ENCODE measurements at regions not wholly inside any gene's neighbourhood (a gene's known extent, or its start where the extent isn't known, plus 50 kb on each side); places are given as distances from the start of the nearest gene placed in this dataset.

DNA sequence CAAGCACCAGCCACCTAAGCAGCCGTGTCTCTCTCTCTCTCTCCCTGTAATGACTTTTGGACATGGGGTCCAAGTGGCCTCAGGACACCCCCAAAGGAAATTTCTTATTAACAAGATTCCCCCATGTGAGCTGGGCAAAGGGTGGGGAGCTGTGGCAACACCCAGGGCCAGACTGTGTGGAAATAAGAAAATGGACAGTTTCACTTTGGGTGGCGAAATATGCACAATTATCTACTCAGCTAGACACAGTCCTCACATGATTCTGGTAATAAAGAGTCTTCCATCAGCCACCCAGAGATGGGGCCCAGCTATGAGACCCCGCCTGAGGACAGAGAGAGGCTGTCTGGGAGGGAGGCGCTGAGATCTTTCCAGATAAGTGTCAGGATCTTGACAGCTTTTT is 96.8 kb upstream of the TPM1 start:
- Histone ChIP-seq H3K4me2 (ENCODE audit: low read length) (no peak overlapping the region), H4K20me1 (ENCODE audit: insufficient read depth, low read length) (no peaks in the 10 kb centered on the region), H3K79me2 (ENCODE audit: insufficient read depth, low read length) (no peaks in the 10 kb centered on the region), H3K4me3 (ENCODE audit: insufficient read depth, low read depth, low read length) (no peak overlapping the region), H3K4me1 (ENCODE audit: insufficient read depth, low read length) (peaks cover 18% of the 10 kb centered on the region), H2AFZ (ENCODE audit: low read depth, low read length) (no peak overlapping the region), H3K9ac (ENCODE audit: low read length) (no peak overlapping the region), H3K9me3 (ENCODE audit: insufficient read depth, low read depth, low read length) (no peaks in the 10 kb centered on the region), H3K36me3 (ENCODE audit: insufficient read depth, low read length) (no peaks in the 10 kb centered on the region), H3K27me3 (ENCODE audit: insufficient read depth, low read length) (no peaks in the 10 kb centered on the region), H3K27ac (ENCODE audit: low read depth, low read length) (no peak overlapping the region)
- Mint-ChIP-seq H3K27ac (ENCODE audit: unreplicated experiment) (peak overlapping the region; percentile 81), H3K4me3 (ENCODE audit: unreplicated experiment) (no peak overlapping the region), H3K4me1 (ENCODE audit: low read depth, unreplicated experiment) (peaks cover 37% of the 10 kb centered on the region), H3K27me3 (ENCODE audit: low read depth, unreplicated experiment) (peaks cover 15% of the 10 kb centered on the region), H3K9me3 (ENCODE audit: unreplicated experiment) (peaks cover 10% of the 10 kb centered on the region), H3K36me3 (ENCODE audit: low read depth, unreplicated experiment) (peaks cover 1% of the 10 kb centered on the region)
- FAIRE-seq (no peak), DNase-seq (ENCODE audit: low read depth) (no peak)
- no peak for TF ChIP-seq EZH2 (IDR thresholded peaks at IDR 0.05; ENCODE audit: insufficient read depth, low read length)
- TF ChIP-seq, protein P1, sequence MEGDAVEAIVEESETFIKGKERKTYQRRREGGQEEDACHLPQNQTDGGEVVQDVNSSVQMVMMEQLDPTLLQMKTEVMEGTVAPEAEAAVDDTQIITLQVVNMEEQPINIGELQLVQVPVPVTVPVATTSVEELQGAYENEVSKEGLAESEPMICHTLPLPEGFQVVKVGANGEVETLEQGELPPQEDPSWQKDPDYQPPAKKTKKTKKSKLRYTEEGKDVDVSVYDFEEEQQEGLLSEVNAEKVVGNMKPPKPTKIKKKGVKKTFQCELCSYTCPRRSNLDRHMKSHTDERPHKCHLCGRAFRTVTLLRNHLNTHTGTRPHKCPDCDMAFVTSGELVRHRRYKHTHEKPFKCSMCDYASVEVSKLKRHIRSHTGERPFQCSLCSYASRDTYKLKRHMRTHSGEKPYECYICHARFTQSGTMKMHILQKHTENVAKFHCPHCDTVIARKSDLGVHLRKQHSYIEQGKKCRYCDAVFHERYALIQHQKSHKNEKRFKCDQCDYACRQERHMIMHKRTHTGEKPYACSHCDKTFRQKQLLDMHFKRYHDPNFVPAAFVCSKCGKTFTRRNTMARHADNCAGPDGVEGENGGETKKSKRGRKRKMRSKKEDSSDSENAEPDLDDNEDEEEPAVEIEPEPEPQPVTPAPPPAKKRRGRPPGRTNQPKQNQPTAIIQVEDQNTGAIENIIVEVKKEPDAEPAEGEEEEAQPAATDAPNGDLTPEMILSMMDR (IDR thresholded peaks at IDR 0.05; ENCODE audit: insufficient read depth, low read depth, low read length) = no peak

DNA sequence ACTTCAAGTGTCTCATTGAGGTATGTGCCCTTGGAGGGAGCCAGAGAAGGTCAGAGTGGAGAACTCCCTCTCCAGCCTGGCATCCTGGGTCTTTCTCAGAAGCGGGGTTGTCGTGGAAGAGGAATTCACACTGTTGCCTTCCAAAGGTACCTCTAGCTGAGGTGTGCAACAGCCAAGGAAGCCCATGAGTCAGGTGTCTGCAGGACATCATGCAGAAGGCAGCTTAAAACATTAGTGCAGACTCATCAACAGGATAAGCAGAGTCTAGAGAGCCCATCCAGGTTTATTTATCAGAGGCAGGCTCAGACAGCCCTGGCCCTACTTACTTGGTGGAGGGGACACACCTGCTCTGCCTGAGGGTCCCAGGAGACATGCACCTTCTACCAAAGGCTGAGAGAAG is 95.6 kb upstream of the TPM1 start:
- H3K9me3 ChIP-seq (ENCODE audit: insufficient read depth, low read depth, low read length) = no peaks in the 10 kb centered on the region
- no peaks in the 10 kb centered on the region for H3K27me3 ChIP-seq (ENCODE audit: insufficient read depth, low read length)
- no peak overlapping the region for H2AFZ ChIP-seq (ENCODE audit: low read depth, low read length)
- peaks cover 6% of the 10 kb centered on the region for H3K4me1 ChIP-seq (ENCODE audit: insufficient read depth, low read length)
- H3K9ac ChIP-seq (ENCODE audit: low read length) = no peak overlapping the region
- DNase-seq (ENCODE audit: low read depth) (no peak), FAIRE-seq (no peak)
- H3K79me2 ChIP-seq (ENCODE audit: insufficient read depth, low read length) = no peaks in the 10 kb centered on the region
- no peak overlapping the region for H3K27ac ChIP-seq (ENCODE audit: low read depth, low read length)
- TF ChIP-seq, protein P1 (IDR thresholded peaks at IDR 0.05; ENCODE audit: insufficient read depth, low read depth, low read length) = no peak
- no peak for TF ChIP-seq EZH2 (IDR thresholded peaks at IDR 0.05; ENCODE audit: insufficient read depth, low read length)
- Mint-ChIP-seq H3K27me3 (ENCODE audit: low read depth, unreplicated experiment) (peaks cover 15% of the 10 kb centered on the region), H3K27ac (ENCODE audit: unreplicated experiment) (no peak overlapping the region), H3K4me3 (ENCODE audit: unreplicated experiment) (no peak overlapping the region), H3K36me3 (ENCODE audit: low read depth, unreplicated experiment) (peaks cover 1% of the 10 kb centered on the region), H3K4me1 (ENCODE audit: low read depth, unreplicated experiment) (peaks cover 25% of the 10 kb centered on the region), H3K9me3 (ENCODE audit: unreplicated experiment) (peaks cover 10% of the 10 kb centered on the region)
- H3K4me3 ChIP-seq (ENCODE audit: insufficient read depth, low read depth, low read length) = no peak overlapping the region
- H3K36me3 ChIP-seq (ENCODE audit: insufficient read depth, low read length) = no peaks in the 10 kb centered on the region
- H4K20me1 ChIP-seq (ENCODE audit: insufficient read depth, low read length) = no peaks in the 10 kb centered on the region
- H3K4me2 ChIP-seq (ENCODE audit: low read length) = no peak overlapping the region

DNA sequence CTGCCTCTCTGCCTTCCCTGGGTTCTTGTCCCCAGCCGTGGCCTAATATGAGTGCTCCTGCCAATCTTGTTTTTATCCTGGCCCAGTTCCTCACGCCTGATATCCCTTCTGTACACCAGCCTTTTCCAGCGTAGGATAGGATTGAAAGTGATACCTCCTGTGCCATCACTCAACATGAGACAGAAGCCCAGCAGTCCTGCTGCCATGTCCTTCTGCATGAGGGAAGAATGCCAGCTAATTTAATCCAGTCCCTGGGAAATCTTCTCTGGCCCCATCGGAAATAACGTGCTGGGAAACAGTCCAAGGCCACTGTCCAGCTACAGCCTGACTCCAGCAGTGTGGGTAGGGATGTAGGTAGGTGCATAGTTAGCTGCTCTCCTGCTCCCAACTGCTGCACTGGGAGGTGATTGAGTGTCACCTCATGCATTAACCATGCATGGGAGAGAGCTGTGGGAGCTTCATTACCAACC is 92.0 kb upstream of the TPM1 start:
- Histone ChIP-seq H3K27ac (ENCODE audit: low read depth, low read length) (no peak overlapping the region), H3K4me1 (ENCODE audit: insufficient read depth, low read length) (no peaks in the 10 kb centered on the region), H3K9ac (ENCODE audit: low read length) (no peak overlapping the region), H3K9me3 (ENCODE audit: insufficient read depth, low read depth, low read length) (no peaks in the 10 kb centered on the region), H3K4me3 (ENCODE audit: insufficient read depth, low read depth, low read length) (no peak overlapping the region), H3K27me3 (ENCODE audit: insufficient read depth, low read length) (no peaks in the 10 kb centered on the region), H3K4me2 (ENCODE audit: low read length) (no peak overlapping the region), H4K20me1 (ENCODE audit: insufficient read depth, low read length) (no peaks in the 10 kb centered on the region), H3K36me3 (ENCODE audit: insufficient read depth, low read length) (no peaks in the 10 kb centered on the region), H2AFZ (ENCODE audit: low read depth, low read length) (no peak overlapping the region), H3K79me2 (ENCODE audit: insufficient read depth, low read length) (no peaks in the 10 kb centered on the region)
- DNase-seq (ENCODE audit: low read depth) (no peak), FAIRE-seq (no peak)
- no peak overlapping the region for H3K27ac Mint-ChIP-seq (ENCODE audit: unreplicated experiment)
- no peaks in the 10 kb centered on the region for H3K36me3 Mint-ChIP-seq (ENCODE audit: low read depth, unreplicated experiment)
- H3K4me1 Mint-ChIP-seq (ENCODE audit: low read depth, unreplicated experiment) = peaks cover 8% of the 10 kb centered on the region
- H3K9me3 Mint-ChIP-seq (ENCODE audit: unreplicated experiment) = peaks cover 10% of the 10 kb centered on the region
- H3K27me3 Mint-ChIP-seq (ENCODE audit: low read depth, unreplicated experiment) = peaks cover 15% of the 10 kb centered on the region
- H3K4me3 Mint-ChIP-seq (ENCODE audit: unreplicated experiment) = no peak overlapping the region
- TF ChIP-seq EZH2 (IDR thresholded peaks at IDR 0.05; ENCODE audit: insufficient read depth, low read length) = no peak
- TF ChIP-seq, protein P1 (IDR thresholded peaks at IDR 0.05; ENCODE audit: insufficient read depth, low read depth, low read length) = no peak
